ENCODE measurements at regions not wholly inside any gene's neighbourhood (a gene's known extent, or its start where the extent isn't known, plus 50 kb on each side); places are given as distances from the start of the nearest gene placed in this dataset.
"Not testable (repeated sequence)": the region's sequence is repeated elsewhere in the genome, so short reads cannot be mapped to it uniquely, and the experiment has no call there.

- DNase-seq = no peak
Measured at GRCh38 chr13:64477146-64477545, 2753.0 kb downstream of the PCDH9 start.

GRCh38 chr13:64476041-64476568 lies 2754.0 kb downstream of the PCDH9 start:
- DNase-seq = not testable (repeated sequence)

GRCh38 chr13:64471916-64472315 lies 2758.2 kb downstream of the PCDH9 start:
- DNase-seq = peak; percentile 58 to 67

GRCh38 chr13:64470751-64471150 lies 2759.4 kb downstream of the PCDH9 start:
- no peak for DNase-seq

- DNase-seq = no peak
Measured at GRCh38 chr13:64459778-64460177, 2770.4 kb downstream of the PCDH9 start.

- no peak for DNase-seq
Measured at GRCh38 chr13:64457976-64458375, 2772.2 kb downstream of the PCDH9 start.

GRCh38 chr13:64455124-64455523 lies 2775.0 kb downstream of the PCDH9 start:
- DNase-seq = no peak

- no peak for DNase-seq
Measured at GRCh38 chr13:64453831-64454230, 2776.3 kb downstream of the PCDH9 start.

- peak in 1 of 2 experiments; percentile 34 for DNase-seq
Measured at GRCh38 chr13:64446372-64446771, 2783.8 kb downstream of the PCDH9 start.

- no peak for DNase-seq
Measured at GRCh38 chr13:64441740-64442139, 2788.4 kb downstream of the PCDH9 start.

- DNase-seq = no peak
Measured at GRCh38 chr13:64438084-64438483, 2792.1 kb downstream of the PCDH9 start.

GRCh38 chr13:64429691-64430090 lies 2800.4 kb downstream of the PCDH9 start:
- DNase-seq = no peak

- no peak for DNase-seq
Measured at GRCh38 chr13:64428196-64428595, 2801.9 kb downstream of the PCDH9 start.

- DNase-seq = no peak
Measured at GRCh38 chr13:64423467-64423866, 2806.7 kb downstream of the PCDH9 start.

- DNase-seq = no peak
Measured at GRCh38 chr13:64420181-64420580, 2810.0 kb downstream of the PCDH9 start.

- DNase-seq = no peak
Measured at GRCh38 chr13:64417581-64417980, 2812.6 kb downstream of the PCDH9 start.

GRCh38 chr13:64414381-64414780 lies 2815.8 kb downstream of the PCDH9 start:
- no peak for DNase-seq

- no peak for DNase-seq
Measured at GRCh38 chr13:64413529-64413928, 2816.6 kb downstream of the PCDH9 start.

GRCh38 chr13:64410276-64411053 lies 2819.7 kb downstream of the PCDH9 start:
- no peak for DNase-seq

GRCh38 chr13:64397701-64398100 lies 2832.4 kb downstream of the PCDH9 start:
- DNase-seq = no peak

- no peak for DNase-seq
Measured at GRCh38 chr13:64377606-64378005, 2852.5 kb downstream of the PCDH9 start.

GRCh38 chr13:64371461-64371860 lies 2858.7 kb downstream of the PCDH9 start:
- DNase-seq = no peak

GRCh38 chr13:64371045-64371444 lies 2859.1 kb downstream of the PCDH9 start:
- DNase-seq = no peak

- DNase-seq = no peak
Measured at GRCh38 chr13:64369121-64369520, 2861.0 kb downstream of the PCDH9 start.

- DNase-seq = no peak
Measured at GRCh38 chr13:64362564-64362963, 2867.6 kb downstream of the PCDH9 start.
